PC-9 (cell line): ENCODE measurements at regions not wholly inside any gene's neighbourhood (a gene's known extent, or its start where the extent isn't known, plus 50 kb on each side); places are given as distances from the start of the nearest gene placed in this dataset.
"Not testable (repeated sequence)": the region's sequence is repeated elsewhere in the genome, so short reads cannot be mapped to it uniquely, and the experiment has no call there.

ENCODE experiments used
- CTCF ChIP-seq: fragments of 200-600 bp; sonication (generic); conservative IDR thresholded peaks from 2 replicates; pipeline ENCODE4 v1.6.1; 2017; ENCODE audit warnings: mixed run types, antibody characterized with exemption, mild to moderate bottlenecking, moderate library complexity
- EZH2 ChIP-seq: fragments of 200-600 bp; sonication (generic); IDR thresholded peaks from 2 replicates; pipeline ENCODE4 v1.8.0; 2017; ENCODE audit warnings: antibody characterized with exemption, low read depth

GRCh38 chr2:87622720-87623119, 125.2 kb upstream of the PLGLB2 start:
- not testable (repeated sequence) for TF ChIP-seq CTCF, EZH2
